GM18517 (cell line): ENCODE measurements at regions not wholly inside any gene's neighbourhood (a gene's known extent, or its start where the extent isn't known, plus 50 kb on each side); places are given as distances from the start of the nearest gene placed in this dataset.

Experiments used
- ATAC-seq: cut with Tn5 transposase; IDR thresholded peaks from one replicate; pipeline ENCODE4 v1.9.1; 2021; ENCODE audit warnings: mild to moderate bottlenecking, moderate library complexity; ENCODE audit not compliant: unreplicated experiment

- ATAC-seq = no peak
Observed at GRCh38 chr2:107595285-107595684, 231.4 kb upstream of the RGPD4 start.

DNA sequence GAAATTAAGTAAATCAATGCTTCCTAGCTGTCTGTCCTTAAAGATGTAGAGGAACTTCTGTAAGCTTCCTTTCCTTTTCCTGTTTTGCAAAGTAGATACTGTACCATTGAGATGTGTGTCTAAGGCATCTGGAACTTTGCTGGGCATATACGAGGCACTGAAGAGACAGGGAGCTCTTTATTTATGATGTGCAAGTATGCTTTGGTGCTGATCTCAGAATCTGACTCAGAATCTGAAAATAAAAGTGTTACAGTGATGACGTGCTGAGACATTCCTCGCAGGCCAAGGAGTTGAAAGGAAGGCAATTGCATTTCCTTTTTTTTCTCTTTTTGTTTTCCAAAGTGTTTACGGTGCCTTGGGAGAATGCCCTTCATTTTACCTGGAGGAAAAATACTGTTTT, 230.9 kb upstream of the RGPD4 start:
- ATAC-seq = no peak

- ATAC-seq = no peak
Observed at GRCh38 chr2:107597507-107597906, 229.2 kb upstream of the RGPD4 start.

DNA sequence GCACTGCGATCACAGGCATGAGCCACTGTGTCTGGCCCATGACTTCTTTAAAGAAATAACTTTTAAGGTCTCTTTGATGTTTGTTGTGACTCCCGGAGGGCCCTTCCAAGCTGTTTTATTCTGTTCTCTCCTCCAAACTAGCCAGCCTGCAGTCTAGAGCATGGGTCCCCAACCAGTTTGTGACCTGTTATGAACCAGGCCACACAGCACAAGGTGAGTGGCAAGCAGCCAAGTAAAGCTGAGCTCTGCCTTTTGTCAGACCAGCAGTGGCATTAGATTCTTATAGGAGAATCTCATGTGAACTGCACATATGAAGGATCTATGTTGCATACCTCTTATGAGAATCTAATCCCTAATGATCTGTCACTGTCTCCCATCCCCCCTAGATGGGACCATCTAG, 223.9 kb upstream of the RGPD4 start:
- no peak for ATAC-seq

DNA sequence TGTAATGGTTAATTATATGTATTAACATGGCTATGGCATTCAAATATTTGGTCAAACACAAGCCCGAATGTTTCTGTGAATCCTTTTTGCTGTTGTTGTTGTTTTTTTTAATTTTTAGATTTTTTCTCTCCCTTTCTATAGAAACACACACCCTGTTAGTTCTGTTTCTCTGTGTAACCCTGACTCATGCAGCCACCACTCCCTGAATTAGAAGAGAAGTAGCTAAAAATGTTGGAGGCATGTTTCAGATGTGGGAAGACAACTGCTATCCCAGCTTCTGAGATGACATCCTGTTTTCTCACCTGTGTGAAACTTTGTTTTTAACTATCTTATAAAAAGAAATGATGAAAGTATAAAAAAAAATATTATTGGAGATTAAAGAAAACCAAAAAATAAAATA, 219.6 kb upstream of the RGPD4 start:
- no peak for ATAC-seq

DNA sequence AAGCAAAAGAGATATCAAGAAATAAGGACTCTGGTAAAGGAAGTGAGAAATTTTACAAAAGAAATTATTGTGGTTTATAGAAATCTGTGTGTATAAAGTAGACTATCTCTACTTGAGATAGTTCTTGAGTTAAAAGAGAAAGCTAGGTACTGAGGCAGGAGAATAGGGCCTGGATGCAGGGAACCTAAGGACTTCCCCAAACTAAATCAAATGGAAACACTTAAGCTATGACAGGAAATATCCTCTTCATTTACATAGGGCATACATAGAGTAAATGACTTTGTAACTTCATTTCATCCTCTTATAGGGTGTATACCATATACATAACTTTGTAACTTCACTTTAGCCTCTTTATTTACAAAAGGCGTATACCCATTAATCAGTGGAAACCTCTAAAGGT, 219.2 kb upstream of the RGPD4 start:
- no peak for ATAC-seq

DNA sequence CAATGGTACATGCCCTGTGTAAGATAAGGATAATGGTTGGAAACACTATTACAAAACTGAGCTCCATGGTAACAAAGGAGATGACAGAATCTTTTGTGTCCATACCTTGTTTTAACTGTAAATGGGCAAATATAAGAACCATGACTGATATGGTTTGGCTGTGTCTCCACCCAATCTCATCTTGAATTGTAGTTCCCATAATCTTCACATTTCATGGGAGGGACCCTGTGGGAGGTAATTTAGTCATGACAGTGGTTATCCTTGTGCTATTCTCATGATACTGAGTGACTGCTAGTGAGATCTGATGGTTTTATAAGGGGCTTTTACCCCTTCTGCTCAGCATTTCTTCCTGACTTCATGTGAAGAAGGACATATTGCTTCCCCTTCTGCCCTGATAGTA, 211.7 kb upstream of the RGPD4 start:
- ATAC-seq = no peak

DNA sequence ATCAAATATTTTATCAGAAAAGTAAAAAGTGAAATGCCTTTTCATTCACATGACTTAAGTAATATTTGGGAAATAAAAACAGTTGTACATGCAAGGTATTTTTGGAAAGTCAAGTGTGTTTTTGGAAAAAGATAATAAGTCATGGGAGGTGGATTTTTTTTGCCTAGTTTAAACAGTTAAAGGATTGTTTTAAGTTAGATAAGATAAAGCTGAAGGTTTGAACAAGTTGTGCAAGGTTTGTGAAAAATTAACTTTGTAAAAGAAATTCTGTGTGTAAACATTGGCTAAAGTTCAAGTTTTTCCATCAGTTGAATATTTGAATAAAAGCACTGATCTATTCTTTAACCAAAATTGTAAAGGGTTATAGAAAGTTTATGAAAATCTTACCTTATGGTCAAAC, 207.9 kb upstream of the RGPD4 start:
- no peak for ATAC-seq

GRCh38 chr2:107621186-107622165, 205.2 kb upstream of the RGPD4 start:
- no peak for ATAC-seq

DNA sequence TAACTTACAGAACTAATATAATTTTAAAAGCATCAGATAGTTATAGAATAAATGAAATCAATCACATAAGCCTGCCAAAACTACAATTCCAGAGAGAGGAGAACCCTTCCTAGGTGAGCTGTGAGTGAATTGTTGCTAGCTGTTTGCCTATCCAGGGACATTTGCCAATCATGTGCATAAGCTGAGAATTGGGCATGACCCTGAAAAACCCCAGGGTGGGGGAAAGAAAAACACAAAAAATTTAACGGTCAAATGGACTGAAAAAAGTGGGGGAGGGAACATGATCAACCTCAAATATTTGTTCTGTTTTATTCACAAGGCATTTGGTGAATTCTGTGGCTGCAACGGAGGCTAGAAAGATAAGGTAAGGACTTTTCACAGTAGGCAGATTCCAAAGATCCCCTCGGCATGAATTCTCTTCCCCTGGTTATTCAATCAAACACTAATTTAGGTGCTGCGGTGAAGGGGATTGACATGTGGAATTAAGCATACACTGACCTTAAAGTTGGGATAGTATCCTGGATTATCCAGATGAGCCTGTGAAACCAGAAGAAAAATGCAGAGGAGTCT, 203.9 kb upstream of the RGPD4 start:
- no peak for ATAC-seq

DNA sequence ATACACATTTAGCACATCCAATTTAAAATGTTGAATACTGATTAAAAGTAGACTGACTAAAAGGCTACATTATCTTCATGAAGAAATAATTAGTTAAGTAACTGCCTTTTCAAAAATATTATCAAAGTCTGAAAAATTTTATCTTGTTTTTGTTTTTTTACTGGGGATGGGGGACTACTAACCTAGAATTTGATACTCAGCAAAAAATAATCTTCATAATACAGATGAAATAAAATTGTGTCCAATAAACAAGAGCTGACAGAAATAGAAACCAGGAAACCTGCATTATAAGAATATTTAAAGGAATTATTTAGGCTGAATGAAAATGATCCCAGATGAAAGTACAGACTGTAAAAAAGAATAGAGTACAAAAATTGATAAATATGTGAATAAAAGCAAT, 200.7 kb upstream of the RGPD4 start:
- no peak for ATAC-seq

GRCh38 chr2:107627164-107627563, 199.5 kb upstream of the RGPD4 start:
- ATAC-seq = no peak

GRCh38 chr2:107627926-107628325, 198.8 kb upstream of the RGPD4 start:
- no peak for ATAC-seq

DNA sequence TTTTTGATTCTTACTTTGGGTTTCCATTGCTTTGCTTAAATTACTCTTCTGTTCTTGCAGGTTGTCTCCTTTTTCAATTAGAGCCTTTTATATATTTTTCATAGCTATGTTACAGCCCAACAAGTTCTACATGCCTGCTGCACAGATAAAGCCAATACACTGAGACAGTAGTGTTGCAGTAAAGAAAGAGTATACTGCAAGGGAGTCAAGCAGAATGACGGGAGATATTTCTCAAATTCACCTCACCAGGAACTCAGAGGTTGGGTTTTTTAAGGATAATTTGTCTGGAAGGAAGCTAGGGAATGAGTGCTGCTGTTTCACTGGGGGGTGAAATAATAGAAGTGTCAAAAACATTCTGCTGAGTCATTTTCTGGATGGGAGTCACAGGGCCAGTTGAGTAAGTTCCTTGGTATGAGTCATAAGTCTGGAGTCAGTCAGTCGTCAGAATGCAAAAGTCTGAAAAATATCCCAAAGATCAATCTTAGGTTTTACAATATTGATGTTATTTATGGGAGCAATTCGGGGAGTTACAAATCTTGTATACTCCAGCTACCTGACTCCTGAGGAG, 193.0 kb upstream of the RGPD4 start:
- no peak for ATAC-seq

- ATAC-seq = no peak
Observed at GRCh38 chr2:107634172-107634571, 192.5 kb upstream of the RGPD4 start.

DNA sequence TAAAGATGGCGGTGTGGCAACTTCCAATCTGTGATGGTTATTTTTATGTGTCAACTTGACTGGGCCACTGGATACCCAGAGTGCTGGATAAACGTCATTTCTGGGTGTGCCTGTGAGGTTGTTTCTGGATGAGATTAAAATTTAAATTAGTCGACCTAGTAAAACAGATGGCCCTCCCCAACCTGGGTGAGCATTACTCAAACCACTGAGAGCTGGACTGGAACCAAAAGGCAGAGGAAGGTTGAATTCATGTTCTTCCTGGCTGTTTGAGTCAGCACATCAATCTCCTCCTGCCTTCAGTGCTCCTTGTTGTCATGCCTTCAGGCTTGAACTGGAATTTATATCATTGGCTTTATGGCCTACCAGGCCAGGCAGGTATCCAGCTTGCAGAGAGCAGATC, 190.8 kb upstream of the RGPD4 start:
- no peak for ATAC-seq

GRCh38 chr2:107645586-107645985, 181.1 kb upstream of the RGPD4 start:
- no peak for ATAC-seq

DNA sequence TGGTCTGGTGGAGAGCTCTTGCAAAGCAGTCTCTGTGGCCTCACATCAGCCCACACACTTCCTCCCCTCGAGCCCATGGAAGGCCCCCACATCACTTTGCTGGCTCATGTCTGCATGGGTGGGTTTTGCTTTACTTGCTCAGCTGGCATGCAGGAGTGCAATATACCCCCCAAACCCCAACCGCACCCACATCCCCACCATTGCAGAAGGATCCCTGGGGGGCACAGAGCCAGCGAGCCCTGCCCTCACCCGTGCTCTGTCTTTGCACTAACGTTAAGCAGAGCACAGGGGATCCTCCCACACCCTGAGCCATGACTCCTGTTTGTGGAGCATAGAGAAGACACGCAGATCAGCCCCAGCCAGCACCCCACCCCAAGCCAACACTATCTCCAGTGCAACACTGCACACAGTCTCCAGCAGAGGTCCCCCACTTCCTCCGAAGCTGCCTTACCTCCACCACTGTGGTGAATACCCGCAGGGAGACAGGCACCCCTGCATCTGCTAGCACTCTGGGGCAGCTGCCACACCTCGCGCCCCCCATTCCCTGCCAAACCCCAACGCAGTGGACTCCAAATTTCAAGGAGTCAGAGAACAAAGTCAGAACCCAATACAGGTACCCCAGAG, 177.8 kb upstream of the RGPD4 start:
- ATAC-seq = no peak

GRCh38 chr2:107657049-107657448, 169.6 kb upstream of the RGPD4 start:
- no peak for ATAC-seq

DNA sequence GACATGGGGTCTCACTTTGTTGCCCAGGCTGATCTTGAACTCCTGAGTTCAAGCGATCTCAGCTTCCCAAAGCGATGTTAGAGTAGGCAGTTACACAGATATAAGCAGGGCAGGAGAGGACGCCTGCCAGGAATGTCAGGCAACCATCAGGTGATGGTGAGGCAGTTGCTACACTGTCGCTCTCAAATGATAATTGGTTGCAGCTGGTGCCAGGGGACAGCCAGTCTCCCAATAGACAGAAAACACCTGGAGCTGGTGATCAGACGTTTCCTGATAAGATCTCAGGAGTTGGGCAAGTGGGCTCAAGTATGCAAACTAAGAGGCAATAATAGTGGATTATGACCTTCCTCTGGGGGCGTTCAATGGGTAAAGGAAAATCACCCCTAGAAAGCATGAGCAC, 163.1 kb upstream of the RGPD4 start:
- ATAC-seq = no peak

GRCh38 chr2:107669335-107669734, 157.4 kb upstream of the RGPD4 start:
- no peak for ATAC-seq

- ATAC-seq = no peak
Observed at GRCh38 chr2:107681936-107682335, 144.8 kb upstream of the RGPD4 start.
